GM19328 (cell line): ENCODE measurements at regions not wholly inside any gene's neighbourhood (a gene's known extent, or its start where the extent isn't known, plus 50 kb on each side); places are given as distances from the start of the nearest gene placed in this dataset.
"Not testable (repeated sequence)": the region's sequence is repeated elsewhere in the genome, so short reads cannot be mapped to it uniquely, and the experiment has no call there.

Experiments
- ATAC-seq: cut with Tn5 transposase; IDR thresholded peaks from one replicate; pipeline ENCODE4 v1.9.1; 2021; ENCODE audit warnings: mild to moderate bottlenecking, moderate library complexity; ENCODE audit not compliant: unreplicated experiment

DNA sequence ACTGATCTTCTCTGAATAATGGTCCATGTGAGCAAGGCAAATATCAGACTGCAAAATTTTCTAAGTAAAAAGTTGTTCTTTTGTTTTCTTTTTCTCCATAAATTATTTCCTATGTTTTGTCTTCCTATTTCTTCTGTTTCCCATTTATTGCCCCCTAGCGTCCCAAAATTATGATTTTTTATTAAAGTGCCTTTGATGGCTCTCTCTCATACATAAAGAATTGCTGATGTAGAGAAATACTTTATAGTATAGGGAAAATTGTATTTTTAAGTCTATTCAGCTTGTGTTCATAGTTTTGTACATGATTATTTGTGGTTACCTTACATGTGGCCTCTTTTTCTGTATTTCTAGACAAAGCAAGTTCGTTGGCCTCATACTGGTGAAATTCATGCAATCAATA, 1031.2 kb downstream of the EFNA5 start:
- ATAC-seq, result no peak

DNA sequence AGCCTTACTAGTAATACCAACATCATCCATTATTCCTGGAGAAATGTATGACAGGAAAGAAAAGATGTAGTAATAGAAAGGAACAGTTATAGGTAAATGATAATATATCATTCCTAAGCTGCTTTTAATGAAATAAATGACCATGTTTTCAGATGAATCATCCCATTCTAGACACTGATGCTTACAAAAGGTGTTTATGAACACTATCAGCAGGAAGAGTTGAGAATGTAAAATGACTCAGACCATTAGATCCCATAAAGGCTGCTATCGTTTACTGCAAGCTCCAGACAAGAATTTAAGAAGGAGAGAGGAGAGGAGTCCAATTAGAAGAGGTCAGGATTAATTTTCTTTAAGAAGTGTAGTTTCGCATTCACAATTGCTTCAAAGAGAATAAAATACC, 1033.5 kb downstream of the EFNA5 start:
- ATAC-seq, result no peak

DNA sequence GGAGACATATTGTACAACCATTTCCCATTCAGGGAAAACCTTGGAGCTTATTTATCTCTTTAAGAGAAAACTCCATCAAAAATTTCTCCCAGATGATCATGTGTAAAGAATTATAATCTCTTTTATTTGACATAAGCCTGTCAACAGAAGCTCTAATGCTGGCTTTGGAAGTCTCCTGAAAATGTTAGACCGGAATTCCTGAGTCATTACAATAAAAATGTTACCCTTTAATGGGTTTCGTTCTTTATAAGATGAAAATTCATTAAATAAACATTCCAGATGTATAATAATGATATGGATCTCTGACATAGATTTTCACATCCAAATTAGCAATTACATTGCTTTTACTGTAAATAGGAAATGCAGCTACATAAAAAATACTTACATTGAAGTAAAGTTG, 1036.4 kb downstream of the EFNA5 start:
- ATAC-seq, result no peak

DNA sequence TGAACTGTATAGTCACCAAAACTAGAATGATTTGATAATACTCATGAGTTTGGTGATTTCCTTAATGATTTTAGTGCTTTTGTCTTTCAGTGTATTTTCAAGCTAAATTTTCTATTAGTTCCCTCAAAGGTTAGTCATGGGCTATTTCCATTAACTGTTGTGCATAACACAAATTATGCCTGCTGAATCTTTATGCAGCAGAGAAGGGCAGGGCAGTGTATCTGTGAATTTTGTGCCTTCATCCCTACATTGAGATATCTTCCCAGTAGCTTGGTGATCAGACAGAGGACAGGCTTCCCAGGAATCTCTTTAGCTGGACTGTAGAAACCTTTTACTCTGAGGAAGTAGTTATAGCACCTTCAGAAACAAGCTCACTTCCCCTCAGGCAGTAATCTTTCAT, 1036.9 kb downstream of the EFNA5 start:
- ATAC-seq, result no peak

DNA sequence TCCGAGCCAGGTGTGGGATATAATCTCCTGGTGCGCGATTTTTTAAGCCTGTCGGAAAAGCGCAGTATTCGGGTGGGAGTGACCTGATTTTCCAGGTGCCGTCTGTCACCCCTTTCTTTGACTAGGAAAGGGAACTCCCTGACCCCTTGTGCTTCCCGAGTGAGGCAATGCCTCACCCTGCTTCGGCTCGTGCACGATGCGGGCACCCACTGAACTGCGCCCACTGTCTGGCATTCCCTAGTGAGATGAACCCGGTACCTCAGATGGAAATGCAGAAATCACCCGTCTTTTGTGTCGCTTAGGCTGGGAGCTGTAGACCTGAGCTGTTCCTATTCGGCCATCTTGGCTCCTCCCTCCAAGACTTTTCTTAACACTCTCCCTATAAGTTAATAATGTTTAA, 1042.3 kb downstream of the EFNA5 start:
- not testable (repeated sequence) for ATAC-seq

DNA sequence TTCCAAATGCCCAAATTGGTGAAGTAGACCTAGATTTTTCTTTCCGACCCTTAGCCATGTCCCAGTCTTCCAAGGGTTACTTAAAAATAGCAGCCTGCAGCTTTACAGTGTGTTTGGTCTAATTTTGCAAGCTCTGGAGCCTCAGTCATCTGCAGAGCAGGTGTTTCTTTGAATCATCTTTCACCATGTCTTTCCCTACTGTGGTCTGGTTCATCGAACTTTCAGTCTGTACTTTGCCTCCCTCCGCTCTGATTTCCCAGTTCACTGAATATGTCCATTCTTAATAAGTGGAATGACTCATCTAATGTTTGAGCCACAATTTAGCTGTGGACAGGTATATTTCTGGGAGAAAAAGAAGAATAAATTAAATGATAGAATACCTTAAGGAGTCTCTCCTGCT, 1060.7 kb downstream of the EFNA5 start:
- no peak for ATAC-seq

DNA sequence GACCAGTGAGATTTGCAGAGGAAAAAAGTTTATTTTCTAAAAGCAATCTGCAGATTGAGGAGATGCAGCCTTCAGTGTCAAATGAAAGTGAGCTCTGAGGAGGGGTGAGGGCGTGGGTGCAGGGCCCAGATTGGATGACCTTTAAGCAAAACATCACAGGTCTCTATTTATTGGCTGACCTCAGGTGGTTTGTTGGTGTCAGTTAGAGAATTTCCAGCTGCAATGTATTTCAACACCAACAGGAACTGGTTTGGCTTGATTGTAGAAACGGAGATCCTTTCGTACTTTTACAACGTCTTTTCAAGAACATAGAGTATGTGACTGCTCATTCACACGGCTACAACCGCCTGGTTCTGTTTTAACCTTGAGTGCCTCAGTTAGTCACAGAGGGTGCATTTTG, 1069.1 kb downstream of the EFNA5 start:
- no peak for ATAC-seq

DNA sequence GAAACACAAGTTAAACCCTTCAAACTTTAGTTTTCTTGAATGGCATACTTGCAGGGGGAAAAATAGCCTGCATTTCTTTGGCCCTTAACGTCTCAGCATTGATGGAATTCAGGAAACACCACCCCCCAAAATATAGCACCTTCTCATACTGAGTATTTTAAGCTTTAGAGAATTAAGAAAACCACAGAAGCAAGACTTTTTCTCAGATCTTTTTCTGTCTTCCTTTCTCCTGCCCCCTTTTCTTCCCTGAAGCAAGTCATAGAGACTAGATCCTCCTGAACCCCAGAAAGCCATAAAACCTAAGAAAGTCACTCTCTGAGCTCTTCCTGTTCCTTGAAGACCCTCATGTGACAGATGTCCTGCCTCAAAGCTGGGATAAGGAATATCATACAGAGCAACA, 1069.9 kb downstream of the EFNA5 start:
- ATAC-seq, result no peak

DNA sequence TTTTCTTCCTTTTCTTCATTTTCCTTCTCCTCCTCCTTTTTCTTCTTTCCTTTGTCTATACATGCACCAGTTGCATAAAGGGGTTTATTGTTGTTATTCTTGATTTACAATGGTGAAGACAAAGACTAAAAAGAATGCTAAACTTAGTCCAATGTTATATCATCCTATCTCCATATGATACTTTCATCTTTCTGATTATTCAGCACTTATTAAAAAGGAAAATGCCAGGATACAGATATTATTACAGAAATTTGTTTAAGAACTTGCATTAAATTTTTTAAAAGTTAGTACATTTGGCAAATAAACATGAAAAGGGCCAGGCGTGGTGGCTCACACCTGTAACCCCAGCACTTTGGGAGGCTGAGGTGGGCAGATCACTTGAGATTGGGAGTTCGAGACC, 1074.9 kb downstream of the EFNA5 start:
- ATAC-seq, result no peak

DNA sequence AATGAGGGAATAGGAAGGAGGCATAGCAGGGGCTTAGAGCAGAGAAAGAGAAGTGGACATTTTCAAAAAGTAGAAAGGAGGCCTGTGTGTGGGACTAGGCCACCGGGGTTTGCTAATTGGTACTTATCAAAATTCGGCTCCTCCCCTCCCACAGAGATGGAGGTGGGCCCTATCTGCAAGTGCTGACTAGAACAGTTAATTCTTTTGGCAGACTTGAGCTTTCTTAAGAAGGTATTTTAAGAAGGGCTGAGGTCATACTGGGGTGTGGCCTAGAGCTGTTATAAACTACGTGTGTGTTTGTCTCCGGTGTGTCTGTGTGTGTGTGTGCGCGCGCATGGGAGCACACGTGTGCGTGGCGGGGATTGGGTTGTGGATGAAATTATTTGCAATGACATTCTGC, 1086.5 kb downstream of the EFNA5 start:
- ATAC-seq, result no peak

DNA sequence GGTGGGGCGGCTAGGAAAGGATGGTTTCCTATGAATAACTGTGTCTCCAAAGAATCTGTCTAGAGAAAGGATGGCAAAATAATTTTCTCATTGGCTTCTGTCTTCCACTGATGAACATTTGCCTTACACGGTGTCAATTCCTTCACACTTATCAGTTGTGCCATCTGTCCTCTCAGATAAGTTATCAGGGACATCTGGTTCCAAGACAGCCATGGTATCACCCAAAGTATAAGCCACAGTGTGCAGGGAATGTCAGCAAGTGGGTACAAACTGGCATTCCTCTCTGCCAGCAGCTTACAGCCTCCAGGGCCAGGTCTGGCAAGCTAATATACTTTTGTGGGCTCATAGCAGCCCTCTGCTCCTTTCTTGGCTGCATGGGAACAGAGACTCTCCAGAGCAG, 1092.0 kb downstream of the EFNA5 start:
- no peak for ATAC-seq

DNA sequence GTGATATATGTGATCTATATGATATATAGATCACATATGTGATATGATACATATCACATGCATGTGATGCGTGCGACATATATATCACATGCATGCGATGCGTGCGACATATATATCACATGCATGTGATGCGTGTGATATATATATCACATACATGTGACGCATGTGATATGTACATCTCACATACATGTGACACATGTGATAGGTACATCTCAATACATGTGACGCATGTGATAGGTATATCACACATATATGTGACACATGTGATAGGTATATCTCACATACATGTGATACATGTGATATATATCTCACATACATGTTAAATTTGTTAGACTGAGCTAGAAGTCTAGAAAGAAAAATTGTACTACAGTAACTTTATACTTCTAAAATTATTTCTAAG, 1095.9 kb downstream of the EFNA5 start:
- no peak for ATAC-seq

DNA sequence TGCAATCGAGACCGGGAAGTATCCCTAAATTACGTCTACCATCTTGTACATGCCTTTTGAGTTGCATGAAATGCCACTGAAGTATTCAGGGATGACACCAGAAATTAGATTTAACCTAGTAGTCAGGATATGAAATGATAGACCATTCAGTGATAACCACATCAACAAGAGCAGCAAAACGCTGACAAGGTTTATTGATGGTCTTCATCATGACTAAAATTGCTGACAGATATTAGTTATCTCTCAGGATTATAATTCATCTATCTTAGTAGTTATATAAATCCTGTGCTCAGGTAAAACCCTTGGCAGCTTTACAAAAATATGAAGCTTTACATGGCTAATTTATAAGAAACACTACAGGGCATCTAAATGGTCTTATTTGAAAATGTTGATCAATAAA, 1104.7 kb downstream of the EFNA5 start:
- no peak for ATAC-seq

DNA sequence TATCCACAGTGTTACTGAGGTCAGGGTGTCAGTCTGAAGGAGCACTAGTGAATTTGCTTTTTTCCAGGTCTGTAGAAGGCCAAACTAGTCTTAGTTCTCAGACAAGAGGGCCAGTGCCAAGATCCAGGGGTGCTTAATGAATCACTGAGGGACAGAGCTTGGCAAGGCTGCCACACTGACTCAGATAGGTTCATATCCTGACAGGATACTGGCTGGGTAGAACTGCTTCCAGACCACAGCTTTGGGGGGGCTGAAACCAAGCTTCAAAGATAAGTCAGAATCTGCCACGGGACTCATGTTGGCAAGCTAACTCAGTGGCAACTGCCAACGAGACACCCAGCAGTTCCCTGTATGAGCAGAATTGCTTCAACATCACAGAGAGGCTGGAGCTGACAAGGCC, 1125.4 kb downstream of the EFNA5 start:
- ATAC-seq, result no peak

DNA sequence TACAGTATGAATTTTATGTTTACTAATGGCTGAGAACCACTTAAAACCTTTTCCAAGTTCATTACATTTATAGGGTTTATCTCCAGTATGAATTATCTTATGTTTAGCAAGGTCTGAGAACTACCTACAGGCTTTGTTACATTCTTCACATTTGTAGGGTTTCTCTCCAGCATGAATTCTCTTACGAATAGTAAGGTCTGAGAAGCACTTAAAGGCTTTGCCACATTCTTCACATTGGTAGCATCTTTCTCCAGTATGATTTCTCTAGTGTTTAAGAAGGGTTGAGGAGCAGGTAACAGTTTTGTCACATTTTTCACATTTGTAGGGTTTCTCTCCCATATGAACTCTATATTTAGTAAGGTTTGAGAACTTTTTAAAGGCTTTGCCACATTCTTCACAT, 1127.4 kb downstream of the EFNA5 start:
- no peak for ATAC-seq

DNA sequence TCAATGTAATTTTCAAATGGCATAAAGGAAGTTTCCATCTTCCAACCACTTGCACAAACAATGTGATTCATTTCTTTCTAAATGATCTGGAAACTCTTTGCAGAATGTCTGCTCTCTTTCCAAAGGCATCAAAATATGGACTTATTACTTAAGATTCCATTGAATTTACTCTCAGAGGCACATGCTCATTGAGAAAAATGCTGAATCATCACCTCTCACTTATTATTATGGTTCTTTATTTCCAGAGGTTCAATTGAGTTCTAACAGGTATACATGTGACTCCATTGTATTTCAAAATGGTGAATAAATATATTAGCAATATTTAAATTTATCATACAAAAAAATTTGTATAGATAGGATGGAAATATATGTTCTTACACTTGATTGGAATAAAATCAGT, 1140.6 kb downstream of the EFNA5 start:
- ATAC-seq, result no peak

DNA sequence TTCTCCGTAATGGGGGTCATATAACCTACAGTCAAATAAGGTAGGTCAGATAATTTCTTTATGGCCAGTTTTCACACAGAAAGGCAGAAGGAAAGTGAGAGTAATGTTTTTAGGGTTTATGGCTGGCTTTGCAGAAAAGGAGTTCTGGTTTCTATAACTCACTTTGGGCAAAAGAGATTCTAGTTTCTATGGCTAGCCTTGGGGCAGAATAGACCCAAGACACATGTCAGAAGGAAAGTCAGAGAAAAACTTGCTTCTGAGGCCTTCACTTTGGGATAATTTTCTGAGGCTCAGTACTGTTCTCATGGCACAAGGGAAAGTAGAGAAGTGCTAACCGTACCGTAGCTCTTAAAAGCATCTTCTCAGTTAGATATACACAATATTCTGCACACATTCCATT, 1145.3 kb downstream of the EFNA5 start:
- ATAC-seq, result no peak

DNA sequence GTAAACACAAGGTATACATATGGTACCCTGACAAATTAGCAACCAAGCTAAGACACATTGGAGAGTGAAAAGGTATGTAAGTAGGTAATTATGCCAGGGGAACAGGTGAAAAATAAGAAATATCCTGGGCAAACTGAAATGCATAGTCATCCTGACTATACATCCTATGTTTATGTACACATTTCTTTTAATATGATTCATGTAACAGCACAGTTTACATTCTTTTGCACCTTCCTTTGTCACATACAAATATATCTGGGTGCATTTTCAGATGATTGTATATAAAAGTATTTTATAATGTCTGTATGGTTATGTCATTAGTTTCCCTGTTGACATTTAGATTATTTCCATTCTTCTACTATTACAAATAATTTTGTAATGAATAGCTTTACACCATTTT, 1146.9 kb downstream of the EFNA5 start:
- ATAC-seq, result no peak

DNA sequence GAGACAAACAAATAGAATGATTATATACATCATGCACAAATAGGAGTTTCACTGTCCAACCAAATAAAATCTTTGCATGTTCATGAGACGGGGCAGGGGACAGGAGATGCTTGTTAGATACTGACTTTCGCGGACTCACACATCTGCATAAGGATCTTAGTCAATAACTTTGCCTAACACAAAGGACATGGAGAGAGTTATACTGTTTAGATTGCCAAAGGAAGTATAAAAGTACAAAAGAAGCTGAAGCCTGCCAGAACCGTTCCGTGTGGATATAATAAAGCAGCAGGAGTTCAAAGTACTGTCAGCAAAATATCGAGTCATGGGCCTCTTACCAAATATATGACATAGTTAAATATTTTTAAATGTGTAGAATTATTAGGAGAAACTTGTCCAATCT, 1148.4 kb downstream of the EFNA5 start:
- ATAC-seq, result no peak

DNA sequence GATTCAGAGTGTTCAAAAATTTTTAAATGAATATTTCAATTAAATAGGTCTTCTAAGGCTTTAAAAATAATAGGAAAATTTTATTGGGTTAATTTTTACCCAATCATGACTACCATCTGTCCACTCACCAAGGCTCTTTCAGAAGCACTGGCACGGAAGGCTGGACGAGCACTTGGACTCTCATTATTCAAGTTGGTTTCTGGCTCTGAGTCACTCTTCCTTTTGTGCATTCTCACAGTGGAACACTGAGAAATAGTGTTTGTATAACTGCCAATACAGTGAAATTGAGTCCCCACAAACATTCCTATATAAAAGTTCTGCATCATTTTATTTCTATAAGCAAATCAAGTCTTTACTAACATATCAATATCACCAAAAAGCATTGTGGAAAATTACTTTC, 1149.0 kb downstream of the EFNA5 start:
- ATAC-seq, result no peak

DNA sequence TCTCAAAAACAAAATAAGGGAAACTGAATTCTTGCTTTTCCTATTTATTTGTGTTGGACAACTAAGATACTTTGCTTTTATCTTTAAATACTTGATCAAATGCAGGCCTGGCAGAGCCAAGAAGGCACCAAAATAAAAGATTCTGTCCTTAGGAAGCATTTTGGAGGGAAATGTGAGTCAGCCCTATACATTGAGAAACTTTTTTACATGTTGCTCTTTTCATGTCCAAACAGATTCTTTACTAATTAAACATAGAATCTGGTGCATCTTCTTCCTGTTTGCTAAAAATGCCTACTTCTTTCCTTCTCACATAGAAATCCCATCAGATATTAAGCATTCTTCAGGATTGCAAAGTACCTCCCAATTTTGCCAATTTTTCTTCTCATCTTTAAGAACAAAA, 1160.4 kb downstream of the EFNA5 start:
- no peak for ATAC-seq

DNA sequence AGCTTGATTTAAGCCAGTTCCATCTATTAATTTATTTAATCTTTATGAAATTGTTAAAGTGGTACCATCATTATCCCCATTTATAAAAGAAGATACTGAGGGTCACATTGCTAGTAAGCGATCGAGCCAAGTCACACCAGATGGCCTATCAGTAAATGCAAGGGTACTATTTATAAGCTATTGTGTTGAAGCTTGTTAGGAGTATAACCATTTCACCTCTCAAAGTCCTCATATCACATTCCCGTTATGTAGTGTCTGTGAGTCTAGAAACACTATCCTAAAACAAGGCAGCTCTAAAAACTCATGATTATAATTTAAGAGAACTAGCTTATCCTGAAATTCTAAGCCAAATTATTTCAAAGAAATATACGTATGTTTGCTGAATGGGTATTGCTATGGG, 1161.8 kb downstream of the EFNA5 start:
- no peak for ATAC-seq

DNA sequence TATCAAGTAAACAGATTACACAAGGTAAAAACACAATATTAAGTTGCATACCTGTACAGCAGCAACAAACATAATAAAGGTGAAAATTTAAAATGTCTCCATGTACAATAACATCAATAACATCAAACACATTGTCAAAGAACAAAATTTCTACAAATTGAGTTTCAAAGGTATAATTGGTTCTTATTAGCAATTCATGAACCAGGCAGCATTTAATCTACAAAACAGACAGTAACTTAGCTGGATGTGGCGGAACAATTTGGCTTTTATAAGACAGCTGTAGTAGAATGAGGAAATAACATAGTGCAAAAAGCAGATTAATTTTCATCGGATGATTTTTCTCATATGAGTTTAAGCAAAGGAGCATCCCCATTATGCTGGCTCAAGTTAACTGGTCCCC, 1176.8 kb downstream of the EFNA5 start:
- no peak for ATAC-seq

DNA sequence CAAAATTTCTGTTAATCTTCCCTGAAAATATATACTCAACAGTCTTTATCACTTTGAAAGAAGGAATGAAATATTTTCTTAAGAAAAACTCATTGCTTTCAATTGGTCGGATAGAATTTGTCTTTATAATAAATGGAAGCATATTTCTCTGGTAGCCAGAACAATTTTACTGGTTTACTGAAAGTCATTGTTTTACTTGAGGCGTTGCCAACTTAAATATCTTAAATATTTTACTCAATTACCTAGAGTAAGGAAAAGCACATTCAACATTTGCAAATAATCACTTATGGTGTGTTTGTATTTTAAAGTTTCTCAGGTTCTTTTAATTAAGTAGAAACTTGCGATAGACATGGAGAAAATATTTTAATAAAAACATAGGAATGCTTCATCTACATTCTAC, 1181.7 kb downstream of the EFNA5 start:
- no peak for ATAC-seq
